GM23338 (cell line): ENCODE measurements at regions not wholly inside any gene's neighbourhood (a gene's known extent, or its start where the extent isn't known, plus 50 kb on each side); places are given as distances from the start of the nearest gene placed in this dataset.

Experiments
- CTCF ChIP-seq, 2 experiments: fragments of 200-600 bp in 1 of 2; sonication (generic) in 1 of 2; conservative IDR thresholded peaks; 2 replicates each; pipeline versions ENCODE4 v1.5.1 to v1.6.1; 2016 to 2017; ENCODE audit warnings: antibody characterized with exemption in 2 of 2, low read depth in 2 of 2, mild to moderate bottlenecking in 2 of 2, moderate library complexity in 1 of 2
- EZH2phosphoT487 ChIP-seq: fragments of 200-600 bp; sonication (generic); IDR thresholded peaks from one replicate; pipeline ENCODE4 v1.8.1; 2018; ENCODE audit warnings: antibody characterized with exemption; ENCODE audit not compliant: unreplicated experiment
- NANOG ChIP-seq: IDR thresholded peaks from 2 replicates; pipeline ENCODE4 v1.6.1; 2016; ENCODE audit warnings: antibody characterized with exemption, borderline replicate concordance

DNA sequence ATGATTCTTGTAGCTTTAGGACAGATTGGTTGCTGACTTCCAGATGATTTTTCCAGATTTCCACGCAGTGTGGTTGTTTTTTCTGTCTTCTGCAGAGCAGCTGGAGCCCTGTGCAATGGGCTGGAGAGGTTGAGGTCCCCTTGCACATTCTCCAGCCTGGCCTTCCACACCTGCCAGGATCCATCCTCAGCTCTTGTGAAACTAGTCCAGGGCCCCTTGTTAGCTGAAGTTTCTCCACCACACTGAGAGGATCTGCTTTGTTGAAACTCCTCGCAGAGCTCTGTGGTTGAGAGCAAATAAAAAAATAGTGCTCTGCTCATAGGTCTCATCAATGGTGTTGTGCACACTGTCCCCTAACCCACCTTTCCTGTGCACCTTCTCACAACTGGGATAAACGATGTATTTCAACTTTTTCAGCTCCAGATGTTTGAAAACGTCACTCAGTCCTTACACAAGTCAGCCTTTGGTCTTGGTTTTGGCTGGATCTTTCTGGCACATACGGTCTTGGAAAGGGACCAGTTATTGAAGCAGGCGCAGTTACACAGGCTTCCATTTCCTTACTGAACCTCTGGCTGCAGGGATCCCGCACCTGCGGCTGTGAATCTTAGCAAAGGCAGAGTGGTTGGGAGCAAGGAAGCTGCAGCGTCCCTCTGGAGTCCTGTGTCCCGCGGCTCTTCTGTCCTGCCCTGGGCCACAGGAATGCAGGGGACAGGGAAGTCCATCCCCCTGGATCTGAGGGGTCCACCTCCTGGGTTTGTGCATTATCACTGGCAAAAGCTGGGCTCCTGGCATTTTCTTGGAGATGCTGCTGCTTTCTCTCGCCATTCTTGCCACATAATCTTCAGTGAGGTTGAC, 272.0 kb upstream of the DSEL start:
- no peak for TF ChIP-seq EZH2phosphoT487
- TF ChIP-seq NANOG, result no peak
- no peak for TF ChIP-seq CTCF (conservative IDR thresholded peaks at IDR 0.05; ENCODE audit: low read depth in 2 of 2)
